NCI-H1048 (cell line): ENCODE measurements at regions not wholly inside any gene's neighbourhood (a gene's known extent, or its start where the extent isn't known, plus 50 kb on each side); places are given as distances from the start of the nearest gene placed in this dataset.

Experiments
- DNase-seq: peaks from one replicate; lab custom pipeline; 2025; lab: John Stamatoyannopoulos, UW

- DNase-seq: no peak
These were observed 966.5 kb upstream of the TYRP1 start for GRCh38 chr9:11726659-11727058.

- no peak for DNase-seq
These were observed 957.8 kb upstream of the TYRP1 start for GRCh38 chr9:11735391-11735790.

GRCh38 chr9:11742471-11742870, 950.7 kb upstream of the TYRP1 start:
- no peak for DNase-seq

GRCh38 chr9:11743356-11743755, 949.8 kb upstream of the TYRP1 start:
- DNase-seq: no peak

GRCh38 chr9:11749396-11749795, 943.8 kb upstream of the TYRP1 start:
- no peak for DNase-seq

- no peak for DNase-seq
These were observed 937.2 kb upstream of the TYRP1 start for GRCh38 chr9:11755951-11756350.

- DNase-seq: no peak
These were observed 935.8 kb upstream of the TYRP1 start for GRCh38 chr9:11757408-11757807.

- no peak for DNase-seq
These were observed 935.2 kb upstream of the TYRP1 start for GRCh38 chr9:11758016-11758415.

- no peak for DNase-seq
These were observed 913.2 kb upstream of the TYRP1 start for GRCh38 chr9:11779971-11780370.

GRCh38 chr9:11792870-11793269, 900.3 kb upstream of the TYRP1 start:
- DNase-seq: no peak

- DNase-seq: no peak
These were observed 898.2 kb upstream of the TYRP1 start for GRCh38 chr9:11794984-11795383.

- DNase-seq: no peak
These were observed 887.2 kb upstream of the TYRP1 start for GRCh38 chr9:11805969-11806368.

GRCh38 chr9:11821306-11821975, 871.7 kb upstream of the TYRP1 start:
- DNase-seq: no peak

GRCh38 chr9:11828201-11828600, 865.0 kb upstream of the TYRP1 start:
- no peak for DNase-seq

GRCh38 chr9:11833056-11833455, 860.1 kb upstream of the TYRP1 start:
- DNase-seq: no peak

- DNase-seq: no peak
These were observed 824.4 kb upstream of the TYRP1 start for GRCh38 chr9:11868795-11869194.

- no peak for DNase-seq
These were observed 821.3 kb upstream of the TYRP1 start for GRCh38 chr9:11871852-11872251.

- no peak for DNase-seq
These were observed 820.7 kb upstream of the TYRP1 start for GRCh38 chr9:11872471-11872870.

- no peak for DNase-seq
These were observed 818.8 kb upstream of the TYRP1 start for GRCh38 chr9:11874414-11874813.

GRCh38 chr9:11892401-11892800, 800.8 kb upstream of the TYRP1 start:
- no peak for DNase-seq

GRCh38 chr9:11893331-11893730, 799.9 kb upstream of the TYRP1 start:
- DNase-seq: no peak

- no peak for DNase-seq
These were observed 799.0 kb upstream of the TYRP1 start for GRCh38 chr9:11894136-11894535.

- no peak for DNase-seq
These were observed 790.6 kb upstream of the TYRP1 start for GRCh38 chr9:11902610-11903009.

- no peak for DNase-seq
These were observed 777.5 kb upstream of the TYRP1 start for GRCh38 chr9:11915699-11916098.
